ENCODE measurements at regions not wholly inside any gene's neighbourhood (a gene's known extent, or its start where the extent isn't known, plus 50 kb on each side); places are given as distances from the start of the nearest gene placed in this dataset.
A peak's percentile ranks its signal among the peaks of the same experiment; 100 is the strongest.

GRCh38 chr11:134822897-134823296, 410.9 kb upstream of the B3GAT1 start:
- POLR2A ChIA-PET = no interaction called here
- CTCF ChIA-PET = interaction anchor here (0.7 kb wide), 1 partner anchor 13 kb away, joined by 3 read pairs; no protein-coding TSS in a partner anchor
- TF ChIP-seq ARNT (IDR thresholded peaks at IDR 0.05) (no peak), FOXA1 (IDR thresholded peaks at IDR 0.05) (no peak), ELF4 (IDR thresholded peaks at IDR 0.05) (no peak), FOXM1 (IDR thresholded peaks at IDR 0.05; ENCODE audit: borderline replicate concordance) (no peak), HDGF (IDR thresholded peaks at IDR 0.05; ENCODE audit: borderline replicate concordance) (no peak), NFRKB (IDR thresholded peaks at IDR 0.05) (no peak), BHLHE40 (IDR thresholded peaks at IDR 0.05; ENCODE audit: borderline replicate concordance) (no peak), LEF1 (IDR thresholded peaks at IDR 0.05; ENCODE audit: borderline replicate concordance) (no peak), SP1 (IDR thresholded peaks at IDR 0.05) (no peak), CTBP1 (IDR thresholded peaks at IDR 0.05; ENCODE audit: borderline replicate concordance) (no peak), SUZ12 (IDR thresholded peaks at IDR 0.05) (no peak), L3MBTL2 (conservative IDR thresholded peaks at IDR 0.05) (no peak), FOXK2 (IDR thresholded peaks at IDR 0.05) (no peak), ZNF384 (IDR thresholded peaks at IDR 0.05) (no peak), PKNOX1 (IDR thresholded peaks at IDR 0.05) (no peak), TARDBP (IDR thresholded peaks at IDR 0.05) (no peak)
- no peak for DNase-seq (ENCODE audit: extremely low spot score)

GRCh38 chr11:134821422-134821821, 409.4 kb upstream of the B3GAT1 start:
- no peak for DNase-seq (ENCODE audit: extremely low spot score)
- ChIA-PET CTCF (no interaction called here), POLR2A (interaction anchor here (1.0 kb wide), 1 partner anchor 14 kb away, joined by 4 read pairs; no protein-coding TSS in a partner anchor)
- TF ChIP-seq BHLHE40 (IDR thresholded peaks at IDR 0.05; ENCODE audit: borderline replicate concordance) (no peak), SP1 (IDR thresholded peaks at IDR 0.05) (no peak), FOXK2 (IDR thresholded peaks at IDR 0.05) (no peak), LEF1 (IDR thresholded peaks at IDR 0.05; ENCODE audit: borderline replicate concordance) (no peak), ELF4 (IDR thresholded peaks at IDR 0.05) (no peak), FOXM1 (IDR thresholded peaks at IDR 0.05; ENCODE audit: borderline replicate concordance) (no peak), PKNOX1 (IDR thresholded peaks at IDR 0.05) (no peak)

GRCh38 chr11:134819041-134819440, 407.0 kb upstream of the B3GAT1 start:
- ChIA-PET CTCF (no interaction called here), POLR2A (no interaction called here)
- no peak for TF ChIP-seq LEF1 (IDR thresholded peaks at IDR 0.05; ENCODE audit: borderline replicate concordance)
- TF ChIP-seq ARNT (IDR thresholded peaks at IDR 0.05) = no peak
- TF ChIP-seq NFRKB (IDR thresholded peaks at IDR 0.05) = no peak
- DNase-seq (ENCODE audit: extremely low spot score) = peak; percentile 25

GRCh38 chr11:134818516-134818915, 406.5 kb upstream of the B3GAT1 start:
- ChIA-PET CTCF (no interaction called here), POLR2A (no interaction called here)
- DNase-seq (ENCODE audit: extremely low spot score) = no peak
- TF ChIP-seq FOXM1 (IDR thresholded peaks at IDR 0.05; ENCODE audit: borderline replicate concordance) (no peak), SP1 (IDR thresholded peaks at IDR 0.05) (no peak), SUZ12 (IDR thresholded peaks at IDR 0.05) (no peak), LEF1 (IDR thresholded peaks at IDR 0.05; ENCODE audit: borderline replicate concordance) (no peak), ZNF384 (IDR thresholded peaks at IDR 0.05) (no peak), ELF4 (IDR thresholded peaks at IDR 0.05) (no peak), BHLHE40 (IDR thresholded peaks at IDR 0.05; ENCODE audit: borderline replicate concordance) (no peak), FOXA1 (IDR thresholded peaks at IDR 0.05) (no peak), PKNOX1 (IDR thresholded peaks at IDR 0.05) (no peak), FOXK2 (IDR thresholded peaks at IDR 0.05) (no peak), HDGF (IDR thresholded peaks at IDR 0.05; ENCODE audit: borderline replicate concordance) (no peak)

- no peak for DNase-seq (ENCODE audit: extremely low spot score)
- no peak for TF ChIP-seq ELF4 (IDR thresholded peaks at IDR 0.05)
- no peak for TF ChIP-seq NFRKB (IDR thresholded peaks at IDR 0.05)
- TF ChIP-seq FOXM1 (IDR thresholded peaks at IDR 0.05; ENCODE audit: borderline replicate concordance) = no peak
- no peak for TF ChIP-seq CTBP1 (IDR thresholded peaks at IDR 0.05; ENCODE audit: borderline replicate concordance)
- TF ChIP-seq TARDBP (IDR thresholded peaks at IDR 0.05) = no peak
- no peak for TF ChIP-seq LEF1 (IDR thresholded peaks at IDR 0.05; ENCODE audit: borderline replicate concordance)
- TF ChIP-seq FOXK2 (IDR thresholded peaks at IDR 0.05) = no peak
- TF ChIP-seq ZNF384 (IDR thresholded peaks at IDR 0.05) = no peak
- no peak for TF ChIP-seq PKNOX1 (IDR thresholded peaks at IDR 0.05)
- no peak for TF ChIP-seq FOXA1 (IDR thresholded peaks at IDR 0.05)
- no peak for TF ChIP-seq SUZ12 (IDR thresholded peaks at IDR 0.05)
- no peak for TF ChIP-seq SP1 (IDR thresholded peaks at IDR 0.05)
- TF ChIP-seq BHLHE40 (IDR thresholded peaks at IDR 0.05; ENCODE audit: borderline replicate concordance) = no peak
- CTCF ChIA-PET = no interaction called here
- POLR2A ChIA-PET = no interaction called here
Measured at GRCh38 chr11:134815404-134815803, 403.4 kb upstream of the B3GAT1 start.

GRCh38 chr11:134807997-134808396, 396.0 kb upstream of the B3GAT1 start:
- CTCF ChIA-PET = no interaction called here
- no peak for TF ChIP-seq FOXM1 (IDR thresholded peaks at IDR 0.05; ENCODE audit: borderline replicate concordance)
- no peak for TF ChIP-seq NFRKB (IDR thresholded peaks at IDR 0.05)
- no peak for TF ChIP-seq ELF4 (IDR thresholded peaks at IDR 0.05)
- no peak for TF ChIP-seq ARNT (IDR thresholded peaks at IDR 0.05)
- TF ChIP-seq FOXA1 (IDR thresholded peaks at IDR 0.05) = no peak
- no peak for TF ChIP-seq SUZ12 (IDR thresholded peaks at IDR 0.05)
- TF ChIP-seq HDGF (IDR thresholded peaks at IDR 0.05; ENCODE audit: borderline replicate concordance) = no peak
- TF ChIP-seq TARDBP (IDR thresholded peaks at IDR 0.05) = no peak
- TF ChIP-seq LEF1 (IDR thresholded peaks at IDR 0.05; ENCODE audit: borderline replicate concordance) = no peak
- TF ChIP-seq BHLHE40 (IDR thresholded peaks at IDR 0.05; ENCODE audit: borderline replicate concordance) = no peak
- TF ChIP-seq L3MBTL2 (conservative IDR thresholded peaks at IDR 0.05) = no peak
- no peak for TF ChIP-seq PKNOX1 (IDR thresholded peaks at IDR 0.05)
- TF ChIP-seq FOXK2 (IDR thresholded peaks at IDR 0.05) = no peak
- no peak for TF ChIP-seq ZNF384 (IDR thresholded peaks at IDR 0.05)
- no peak for TF ChIP-seq SP1 (IDR thresholded peaks at IDR 0.05)
- no peak for DNase-seq (ENCODE audit: extremely low spot score)
- POLR2A ChIA-PET = no interaction called here
